GM23338 (cell line): ENCODE measurements at regions not wholly inside any gene's neighbourhood (a gene's known extent, or its start where the extent isn't known, plus 50 kb on each side); places are given as distances from the start of the nearest gene placed in this dataset.

Experiments
- ATAC-seq: fragments of 200-7000 bp; cut with Tn5 transposase; 3 replicates; pipeline ENCODE4 v1.9.1; 2020
- DNase-seq: peaks from one replicate; pipeline ENCODE4 v3.0.0-alpha.2; 2015; ENCODE audit warnings: low spot score
- H2AFZ ChIP-seq: fragments of 200-600 bp; sonication (generic); 2 replicates; pipeline ENCODE4 v1.8.0; 2016; ENCODE audit warnings: antibody characterized with exemption, mild to moderate bottlenecking, moderate library complexity
- H3F3A ChIP-seq: fragments of 200-600 bp; sonication (generic); replicated peaks from 2 replicates; pipeline ENCODE4 v1.8.0; 2017; ENCODE audit warnings: antibody characterized with exemption, mixed run types, low read depth
- H3K27ac ChIP-seq: fragments of 200-600 bp; sonication (generic); 2 replicates; pipeline ENCODE4 v1.6.1; 2016; ENCODE audit warnings: low read depth
- H3K27me3 ChIP-seq: fragments of 200-600 bp; sonication (generic); 2 replicates; pipeline ENCODE4 v1.8.0; 2016; ENCODE audit warnings: mild to moderate bottlenecking, mixed run types, moderate library complexity; ENCODE audit not compliant: insufficient read depth
- H3K36me3 ChIP-seq: fragments of 200-600 bp; sonication (generic); 2 replicates; pipeline ENCODE4 v1.8.0; 2016; ENCODE audit warnings: mild to moderate bottlenecking; ENCODE audit not compliant: insufficient read depth
- H3K4me1 ChIP-seq: fragments of 200-600 bp; sonication (generic); 2 replicates; pipeline ENCODE4 v1.8.0; 2016; ENCODE audit warnings: mild to moderate bottlenecking, moderate library complexity; ENCODE audit not compliant: insufficient read depth
- H3K4me2 ChIP-seq: fragments of 200-600 bp; sonication (generic); 2 replicates; pipeline ENCODE4 v1.7.1; 2017; ENCODE audit warnings: mixed run types
- H3K4me3 ChIP-seq: fragments of 200-600 bp; sonication (generic); 2 replicates; pipeline ENCODE4 v1.6.1; 2016; ENCODE audit warnings: mixed run types
- H3K79me2 ChIP-seq: fragments of 200-600 bp; sonication (generic); replicated peaks from 2 replicates; pipeline ENCODE4 v1.8.0; 2017; ENCODE audit warnings: mild to moderate bottlenecking; ENCODE audit not compliant: insufficient read depth
- H3K9me2 ChIP-seq: fragments of 200-600 bp; sonication (generic); 2 replicates; pipeline ENCODE4 v1.8.0; 2017; ENCODE audit not compliant: insufficient read depth
- H4K20me1 ChIP-seq: fragments of 200-600 bp; sonication (generic); replicated peaks from 2 replicates; pipeline ENCODE4 v1.8.0; 2017; ENCODE audit warnings: mild to moderate bottlenecking; ENCODE audit not compliant: insufficient read depth
- H3K27ac Mint-ChIP-seq: 2 replicates; pipeline ENCODE4 v1.8.0; 2020; ENCODE audit warnings: inconsistent platforms, mild to moderate bottlenecking, moderate library complexity, mixed read lengths
- H3K27me3 Mint-ChIP-seq: 3 replicates; pipeline ENCODE4 v1.8.0; 2022; ENCODE audit warnings: low read depth, mild to moderate bottlenecking, moderate library complexity, mixed read lengths, inconsistent platforms; ENCODE audit not compliant: insufficient read depth, poor library complexity
- H3K36me3 Mint-ChIP-seq: 3 replicates; pipeline ENCODE4 v1.8.0; 2021; ENCODE audit warnings: low read depth, mild to moderate bottlenecking, inconsistent platforms, moderate library complexity, mixed read lengths
- H3K4me1 Mint-ChIP-seq: 3 replicates; pipeline ENCODE4 v1.8.0; 2020; ENCODE audit warnings: mild to moderate bottlenecking, inconsistent platforms, mixed read lengths
- H3K4me3 Mint-ChIP-seq: 3 replicates; pipeline ENCODE4 v1.8.0; 2021; ENCODE audit warnings: moderate library complexity, mild to moderate bottlenecking, inconsistent platforms, mixed read lengths
- H3K9me3 Mint-ChIP-seq: 3 replicates; pipeline ENCODE4 v1.8.0; 2020; ENCODE audit warnings: moderate library complexity, mild to moderate bottlenecking, inconsistent platforms, mixed read lengths
- CREB1 ChIP-seq: fragments of 250-450 bp; sonication (Bioruptor Pico); IDR thresholded peaks from 2 replicates; pipeline ENCODE4 v1.5.0; 2020; ENCODE audit warnings: low read depth, mild to moderate bottlenecking, moderate library complexity
- CTCF ChIP-seq, 2 experiments: fragments of 200-600 bp in 1 of 2; sonication (generic) in 1 of 2; conservative IDR thresholded peaks; 2 replicates each; pipeline versions ENCODE4 v1.5.1 to v1.6.1; 2016 to 2017; ENCODE audit warnings: antibody characterized with exemption in 2 of 2, low read depth in 2 of 2, mild to moderate bottlenecking in 2 of 2, moderate library complexity in 1 of 2
- ETS1 ChIP-seq: IDR thresholded peaks from 2 replicates; pipeline ENCODE4 v1.6.1; 2016; ENCODE audit warnings: antibody characterized with exemption
- NANOG ChIP-seq: IDR thresholded peaks from 2 replicates; pipeline ENCODE4 v1.6.1; 2016; ENCODE audit warnings: antibody characterized with exemption, borderline replicate concordance
- POLR2AphosphoS5 ChIP-seq: IDR thresholded peaks from 2 replicates; pipeline ENCODE4 v1.6.1; 2016; ENCODE audit warnings: antibody characterized with exemption, low read depth
- REST ChIP-seq: IDR thresholded peaks from one replicate; pipeline ENCODE4 v1.6.1; 2018; ENCODE audit warnings: antibody characterized with exemption; ENCODE audit not compliant: unreplicated experiment
- STAT1 ChIP-seq: IDR thresholded peaks from one replicate; pipeline ENCODE4 v1.6.1; 2016; ENCODE audit warnings: antibody characterized with exemption; ENCODE audit not compliant: unreplicated experiment
- ZNF331 ChIP-seq: fragments of 250-450 bp; sonication (Bioruptor Pico); IDR thresholded peaks from 2 replicates; pipeline ENCODE4 v1.5.0; 2020; ENCODE audit warnings: low read depth, mild to moderate bottlenecking, moderate library complexity
- ZNF462 ChIP-seq: fragments of 250-450 bp; sonication (Bioruptor Pico); IDR thresholded peaks from 2 replicates; pipeline ENCODE4 v1.5.0; 2020; ENCODE audit warnings: mild to moderate bottlenecking, moderate library complexity

- TF ChIP-seq ZNF462 (CRISPR knock-in tag) (no peak), POLR2AphosphoS5 (no peak)
Observed at GRCh38 chr18:22670914-22671313, 253.2 kb upstream of the CTAGE1 start (continued).

- no peaks in the 10 kb centered on the region for H3K79me2 ChIP-seq
- H3K27ac Mint-ChIP-seq: no peak overlapping the region
- no peaks in the 10 kb centered on the region for H3K36me3 Mint-ChIP-seq
- H3K4me3 Mint-ChIP-seq: no peak overlapping the region
- no peaks in the 10 kb centered on the region for H3K4me1 ChIP-seq
- no peaks in the 10 kb centered on the region for H3K27me3 ChIP-seq
- H3K27ac ChIP-seq: no peak overlapping the region
- DNase-seq (no peak), ATAC-seq (no peak)
- H3F3A ChIP-seq: no peaks in the 10 kb centered on the region
- no peaks in the 10 kb centered on the region for H3K9me3 Mint-ChIP-seq
- no peak overlapping the region for H3K4me3 ChIP-seq
- no peaks in the 10 kb centered on the region for H3K36me3 ChIP-seq
- H3K4me1 Mint-ChIP-seq: no peaks in the 10 kb centered on the region
- H3K4me2 ChIP-seq: no peak overlapping the region
- no peak overlapping the region for H2AFZ ChIP-seq
- H3K9me2 ChIP-seq: 0 out of 2 replicates have a peak, but pooled peaks cover under 1% of the 10 kb centered on the region
- peaks cover 6% of the 10 kb centered on the region for H3K27me3 Mint-ChIP-seq
- no peaks in the 10 kb centered on the region for H4K20me1 ChIP-seq
- TF ChIP-seq STAT1 (no peak), CREB1 (CRISPR knock-in tag) (no peak), ZNF331 (no peak), POLR2AphosphoS5 (no peak), ETS1 (no peak), REST (no peak), NANOG (no peak), CTCF (conservative IDR thresholded peaks at IDR 0.05; ENCODE audit: low read depth in 2 of 2) (no peak)
Observed at GRCh38 chr18:22673182-22673862, 255.6 kb upstream of the CTAGE1 start.
